AG04449 (cell line): ENCODE measurements at regions not wholly inside any gene's neighbourhood (a gene's known extent, or its start where the extent isn't known, plus 50 kb on each side); places are given as distances from the start of the nearest gene placed in this dataset.
"Not testable (repeated sequence)": the region's sequence is repeated elsewhere in the genome, so short reads cannot be mapped to it uniquely, and the experiment has no call there.

ENCODE experiments used
- CTCF ChIA-PET: fragments of 350-600 bp; formaldehyde crosslinking; extraction: SDS; loops from one replicate; lab custom pipeline; 2021; ENCODE audit warnings: antibody characterized with exemption; lab: Yijun Ruan, JAX
- POLR2A ChIA-PET: fragments of 400-600, 350-600 bp; formaldehyde crosslinking; extraction: SDS; loops from one replicate; lab custom pipeline; 2020; ENCODE audit warnings: antibody characterized with exemption, inconsistent platforms; lab: Yijun Ruan, JAX
- DNase-seq: peaks from one replicate; pipeline ENCODE4 v3.0.0-alpha.2; 2010; ENCODE audit warnings: low read depth, low spot score
- H3K4me3 ChIP-seq: 2 replicates; pipeline ENCODE4 v1.5.1; 2011; ENCODE audit warnings: low read depth, mild to moderate bottlenecking, control low read depth, low read length

DNA sequence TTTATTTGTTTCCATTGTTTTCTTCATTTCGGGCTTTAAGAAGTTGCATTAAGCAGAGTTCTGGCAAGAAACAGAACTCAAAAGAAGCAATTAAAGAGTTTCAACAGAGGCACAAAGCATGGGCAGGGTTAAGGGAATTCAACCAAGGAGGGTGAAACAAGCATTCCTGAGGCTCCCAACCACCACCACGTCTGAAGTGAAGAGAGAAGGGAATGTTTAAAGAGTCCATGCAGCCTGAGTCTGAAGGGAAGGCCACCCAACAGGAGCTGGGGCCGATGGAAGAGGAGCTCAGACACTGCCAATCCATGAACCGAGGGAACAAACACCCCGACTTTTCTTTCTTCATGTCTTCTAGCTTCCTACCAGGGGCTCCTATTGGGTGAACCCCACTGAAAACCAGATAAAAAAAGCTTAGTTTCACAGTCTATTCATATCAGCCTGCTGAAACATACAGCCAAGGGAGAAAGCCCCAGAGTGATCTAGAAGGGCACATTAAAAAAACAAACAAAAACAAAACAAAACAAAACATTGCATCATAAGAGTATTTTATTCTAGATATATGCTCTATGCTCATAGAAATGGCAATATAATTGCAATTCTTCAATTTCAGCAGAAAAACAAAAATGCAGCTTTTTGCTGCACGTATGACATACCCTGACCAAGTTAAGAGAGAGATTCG lies 592.1 kb downstream of the TTLL7 start:
- CTCF ChIA-PET, DNase-seq, H3K4me3 ChIP-seq, POLR2A ChIA-PET: not testable (repeated sequence)

DNA sequence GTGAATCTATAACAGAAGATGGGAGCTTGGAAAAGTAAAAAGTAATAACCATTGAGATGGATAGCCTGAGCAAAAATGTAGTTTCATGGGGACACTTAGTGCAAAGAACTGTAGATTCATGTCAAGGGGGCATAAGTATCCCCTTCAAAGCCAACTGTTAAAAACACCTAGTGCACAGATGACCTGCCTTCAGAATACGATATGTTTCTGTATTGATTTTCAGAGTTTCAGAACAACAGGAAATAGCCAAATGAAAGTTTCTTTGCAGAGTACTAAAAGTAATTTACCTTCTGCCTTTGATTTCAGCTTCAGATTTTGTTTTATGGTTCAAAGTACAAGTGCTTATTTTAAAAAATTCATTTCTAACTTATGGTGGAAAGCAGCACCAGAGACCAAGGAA lies 593.1 kb downstream of the TTLL7 start:
- H3K4me3 ChIP-seq, POLR2A ChIA-PET, CTCF ChIA-PET, DNase-seq: not testable (repeated sequence)

- CTCF ChIA-PET, POLR2A ChIA-PET: not testable (repeated sequence)
Observed at GRCh38 chr1:83403500-83403899, 595.4 kb downstream of the TTLL7 start.

DNA sequence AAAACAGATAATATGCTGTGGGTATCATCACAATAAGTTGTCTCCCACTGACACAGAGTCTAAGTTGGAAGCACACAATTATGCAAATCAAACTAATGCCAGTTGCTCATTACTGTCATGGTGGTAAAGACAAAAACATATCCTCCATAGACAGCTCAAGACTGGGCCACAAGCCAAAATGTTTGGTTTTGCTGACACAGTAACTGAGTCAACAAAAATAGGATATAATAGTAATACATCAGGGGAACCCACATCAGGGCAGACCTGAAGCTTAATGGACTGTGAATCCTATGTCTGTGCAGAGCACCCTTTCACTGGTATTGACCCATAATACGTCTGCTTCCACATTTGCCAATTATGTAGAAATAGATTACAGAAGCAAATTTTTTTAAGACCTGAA lies 597.8 kb downstream of the TTLL7 start:
- POLR2A ChIA-PET, DNase-seq, H3K4me3 ChIP-seq, CTCF ChIA-PET: not testable (repeated sequence)

More at GRCh38 chr1:83403500-83403899, 595.4 kb downstream of the TTLL7 start:
- not testable (repeated sequence) for H3K4me3 ChIP-seq, DNase-seq

GRCh38 chr1:83400173-83400572 lies 598.8 kb downstream of the TTLL7 start:
- DNase-seq, H3K4me3 ChIP-seq, CTCF ChIA-PET, POLR2A ChIA-PET: not testable (repeated sequence)

DNA sequence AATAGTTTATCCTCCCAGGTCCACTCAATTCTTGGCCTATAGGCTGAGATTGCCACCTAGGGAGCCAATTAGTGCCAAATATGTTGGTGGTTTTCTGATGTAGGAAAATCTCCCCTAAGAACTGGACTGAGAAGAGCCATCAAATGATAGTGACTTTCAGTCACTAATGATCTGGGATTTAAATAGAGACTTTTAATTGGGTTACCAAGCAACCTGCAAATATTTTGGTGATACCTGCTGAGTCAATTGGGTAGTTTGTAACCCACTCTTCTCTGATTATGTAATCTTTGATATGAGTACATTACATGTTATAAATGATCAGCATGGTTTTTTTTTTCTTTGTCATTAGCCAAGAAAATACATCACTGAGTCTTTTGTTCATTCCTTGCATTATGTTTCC lies 600.8 kb downstream of the TTLL7 start:
- DNase-seq, H3K4me3 ChIP-seq, CTCF ChIA-PET, POLR2A ChIA-PET: not testable (repeated sequence)

DNA sequence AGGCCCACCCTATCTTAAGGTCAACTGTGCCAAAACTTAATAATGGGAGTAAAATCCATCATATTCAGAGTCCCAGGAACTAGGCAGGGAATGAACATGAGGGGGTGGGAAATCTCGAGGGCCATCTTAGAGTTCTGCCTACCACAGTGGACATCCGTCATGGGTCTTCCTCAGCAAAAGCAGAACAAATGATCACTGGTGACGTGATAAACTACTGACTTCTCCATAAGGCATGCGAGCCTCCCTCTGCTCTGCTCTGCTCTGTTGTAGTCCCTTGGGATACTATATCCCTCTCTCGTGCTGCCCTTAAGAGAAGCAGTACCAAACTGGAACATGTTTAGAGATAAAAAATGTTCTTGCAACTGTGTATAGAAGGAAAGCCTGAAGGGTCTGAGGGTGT lies 603.8 kb downstream of the TTLL7 start:
- CTCF ChIA-PET, POLR2A ChIA-PET: not testable (repeated sequence)

GRCh38 chr1:83386946-83387345 lies 612.0 kb downstream of the TTLL7 start:
- POLR2A ChIA-PET, DNase-seq: not testable (repeated sequence)

More for the DNA sequence above, 603.8 kb downstream of the TTLL7 start:
- DNase-seq, H3K4me3 ChIP-seq: not testable (repeated sequence)

DNA sequence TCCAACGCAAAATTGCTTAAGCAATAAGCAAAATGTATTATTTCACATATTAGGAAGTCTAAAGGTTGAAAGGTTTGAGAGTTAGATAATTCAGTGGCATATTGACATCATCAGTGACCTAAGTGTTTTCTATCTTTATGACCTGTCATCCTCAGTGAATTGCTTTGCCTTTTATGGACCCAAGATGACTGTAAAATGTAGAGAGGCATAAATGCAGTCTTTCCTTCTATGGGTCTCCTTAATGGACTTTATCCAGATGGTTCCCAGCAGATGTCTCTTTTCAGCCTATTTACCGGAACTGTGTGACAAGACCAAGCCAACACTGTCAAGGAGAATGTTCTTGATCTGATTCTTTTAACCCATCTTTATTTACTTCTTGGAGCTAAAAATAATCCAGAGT lies 615.8 kb downstream of the TTLL7 start:
- POLR2A ChIA-PET, H3K4me3 ChIP-seq, DNase-seq, CTCF ChIA-PET: not testable (repeated sequence)

More at GRCh38 chr1:83386946-83387345, 612.0 kb downstream of the TTLL7 start:
- H3K4me3 ChIP-seq, CTCF ChIA-PET: not testable (repeated sequence)

- H3K4me3 ChIP-seq, POLR2A ChIA-PET, CTCF ChIA-PET, DNase-seq: not testable (repeated sequence)
Observed at GRCh38 chr1:83373018-83373417, 625.9 kb downstream of the TTLL7 start.

DNA sequence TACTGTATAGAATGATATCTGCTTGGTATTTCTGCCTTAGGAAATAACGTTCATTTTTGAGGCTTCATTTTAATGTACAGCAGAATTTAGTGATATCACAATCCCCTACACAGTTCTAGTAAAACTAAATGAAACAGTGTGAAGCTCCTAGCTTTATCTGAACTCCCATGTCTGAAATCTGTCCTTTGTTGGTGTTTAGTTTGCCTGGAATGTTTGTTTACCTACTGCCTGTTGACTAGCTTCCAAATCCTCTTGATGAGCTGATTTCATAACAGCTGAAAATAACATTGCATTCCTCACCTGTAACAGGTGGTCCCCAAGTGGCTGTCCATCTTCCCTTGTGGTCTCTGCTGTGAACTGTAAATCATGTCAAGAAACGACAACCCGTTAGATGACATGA lies 629.1 kb downstream of the TTLL7 start:
- H3K4me3 ChIP-seq, CTCF ChIA-PET, DNase-seq, POLR2A ChIA-PET: not testable (repeated sequence)

GRCh38 chr1:83365320-83365719 lies 633.6 kb downstream of the TTLL7 start:
- CTCF ChIA-PET, H3K4me3 ChIP-seq, DNase-seq, POLR2A ChIA-PET: not testable (repeated sequence)

GRCh38 chr1:83345375-83345774 lies 653.6 kb downstream of the TTLL7 start:
- CTCF ChIA-PET, POLR2A ChIA-PET, H3K4me3 ChIP-seq, DNase-seq: not testable (repeated sequence)

- DNase-seq, CTCF ChIA-PET, POLR2A ChIA-PET, H3K4me3 ChIP-seq: not testable (repeated sequence)
Observed at GRCh38 chr1:83343767-83344166, 655.2 kb downstream of the TTLL7 start.

GRCh38 chr1:83342995-83343394 lies 655.9 kb downstream of the TTLL7 start:
- DNase-seq, CTCF ChIA-PET, H3K4me3 ChIP-seq, POLR2A ChIA-PET: not testable (repeated sequence)

DNA sequence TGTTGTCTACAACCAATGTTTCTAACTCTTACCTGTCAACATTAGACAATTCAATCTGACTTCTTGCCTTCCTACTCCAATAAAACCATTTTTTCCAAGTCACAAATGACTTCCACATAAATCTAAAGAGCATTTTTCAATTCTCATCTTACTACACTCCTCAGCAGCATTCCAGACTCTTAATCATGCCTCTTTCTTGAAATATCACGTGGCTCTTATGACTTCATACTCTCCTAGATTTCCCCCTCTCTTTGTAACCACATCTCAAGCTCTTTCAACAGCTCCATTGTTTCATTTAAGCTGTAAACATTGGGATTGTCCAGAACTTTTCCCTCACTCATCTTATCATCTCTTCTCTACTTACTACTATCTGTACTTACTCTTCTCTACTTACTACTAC lies 666.6 kb downstream of the TTLL7 start:
- DNase-seq, POLR2A ChIA-PET, CTCF ChIA-PET: not testable (repeated sequence)

More for the DNA sequence above, 666.6 kb downstream of the TTLL7 start:
- not testable (repeated sequence) for H3K4me3 ChIP-seq
